A673 (cell line): ENCODE measurements at regions not wholly inside any gene's neighbourhood (a gene's known extent, or its start where the extent isn't known, plus 50 kb on each side); places are given as distances from the start of the nearest gene placed in this dataset.

Experiments used
- EZH2 ChIP-seq: fragments of 200-600 bp; sonication (generic); IDR thresholded peaks from 2 replicates; pipeline ENCODE4 v1.6.1; 2017; ENCODE audit warnings: borderline replicate concordance, low read depth, mild to moderate bottlenecking, mixed read lengths, antibody characterized with exemption, low read length; ENCODE audit not compliant: poor library complexity, severe bottlenecking
- TF ChIP-seq, protein P1 (sequence below): fragments of 300-800, 200-600 bp; sonication (generic); conservative IDR thresholded peaks from 2 replicates; pipeline ENCODE4 v1.5.1; 2017; ENCODE audit warnings: low read depth, mild to moderate bottlenecking, antibody characterized with exemption, low read length, moderate library complexity, mixed read lengths

DNA sequence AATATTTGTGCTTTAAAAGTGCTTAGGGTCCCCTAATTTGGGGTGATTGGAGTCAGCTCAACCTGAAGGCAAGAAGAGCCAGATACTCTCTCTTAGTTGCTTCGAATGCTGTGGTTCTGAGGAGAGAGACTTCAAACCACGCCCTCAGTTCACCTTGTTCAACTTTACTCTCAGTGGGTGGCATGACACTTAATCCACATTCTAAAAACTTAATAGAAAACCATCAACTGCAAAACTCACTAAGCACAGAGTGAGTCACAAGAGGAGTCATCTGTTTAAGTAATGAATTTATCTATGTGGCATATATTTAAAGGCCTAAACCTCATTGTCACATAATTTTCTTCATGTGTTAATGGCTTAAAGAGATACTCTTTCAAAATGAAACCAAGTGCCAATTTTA is 99.5 kb upstream of the SLC4A4 start:
- TF ChIP-seq, protein P1, sequence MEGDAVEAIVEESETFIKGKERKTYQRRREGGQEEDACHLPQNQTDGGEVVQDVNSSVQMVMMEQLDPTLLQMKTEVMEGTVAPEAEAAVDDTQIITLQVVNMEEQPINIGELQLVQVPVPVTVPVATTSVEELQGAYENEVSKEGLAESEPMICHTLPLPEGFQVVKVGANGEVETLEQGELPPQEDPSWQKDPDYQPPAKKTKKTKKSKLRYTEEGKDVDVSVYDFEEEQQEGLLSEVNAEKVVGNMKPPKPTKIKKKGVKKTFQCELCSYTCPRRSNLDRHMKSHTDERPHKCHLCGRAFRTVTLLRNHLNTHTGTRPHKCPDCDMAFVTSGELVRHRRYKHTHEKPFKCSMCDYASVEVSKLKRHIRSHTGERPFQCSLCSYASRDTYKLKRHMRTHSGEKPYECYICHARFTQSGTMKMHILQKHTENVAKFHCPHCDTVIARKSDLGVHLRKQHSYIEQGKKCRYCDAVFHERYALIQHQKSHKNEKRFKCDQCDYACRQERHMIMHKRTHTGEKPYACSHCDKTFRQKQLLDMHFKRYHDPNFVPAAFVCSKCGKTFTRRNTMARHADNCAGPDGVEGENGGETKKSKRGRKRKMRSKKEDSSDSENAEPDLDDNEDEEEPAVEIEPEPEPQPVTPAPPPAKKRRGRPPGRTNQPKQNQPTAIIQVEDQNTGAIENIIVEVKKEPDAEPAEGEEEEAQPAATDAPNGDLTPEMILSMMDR, result no peak
- TF ChIP-seq EZH2, result no peak
